Nucleus accumbens (tissue), 56 donors: ENCODE measurements at regions not wholly inside any gene's neighbourhood (a gene's known extent, or its start where the extent isn't known, plus 50 kb on each side); places are given as distances from the start of the nearest gene placed in this dataset.
"Not testable (repeated sequence)": the region's sequence is repeated elsewhere in the genome, so short reads cannot be mapped to it uniquely, and the experiment has no call there.

Source experiments
- DNase-seq, 56 donors: peaks; one replicate each; lab custom pipeline; 2025; lab: John Stamatoyannopoulos, UW

- no peak for DNase-seq
Observed at GRCh38 chr11:87779276-87780067, 395.8 kb downstream of the RAB38 start.

GRCh38 chr11:87778357-87778756 lies 396.9 kb downstream of the RAB38 start:
- peak in 14 of 56 donors; percentile 1 to 26 (median 2) for DNase-seq

DNA sequence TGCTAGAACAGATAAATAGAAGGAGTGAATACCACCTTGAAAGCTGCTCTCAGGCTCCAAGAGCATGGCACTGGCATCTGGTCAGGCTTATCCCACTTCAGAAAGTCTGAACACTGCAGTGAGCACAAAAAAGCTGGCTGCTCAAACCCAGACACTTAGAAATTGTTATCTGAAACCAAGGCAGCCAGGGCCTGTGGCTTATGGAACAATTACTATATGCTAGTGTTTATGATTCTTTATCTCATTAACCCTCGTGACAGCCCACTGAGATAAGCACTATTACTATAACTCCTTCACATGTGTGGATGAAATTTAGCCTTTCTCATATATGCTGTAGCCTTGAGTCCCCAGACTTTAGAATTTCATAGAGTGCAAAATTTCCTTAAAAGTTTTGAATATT lies 400.2 kb downstream of the RAB38 start:
- no peak for DNase-seq

- no peak for DNase-seq
Observed at GRCh38 chr11:87769661-87770060, 405.6 kb downstream of the RAB38 start.

GRCh38 chr11:87767615-87768014 lies 407.6 kb downstream of the RAB38 start:
- DNase-seq = no peak

DNA sequence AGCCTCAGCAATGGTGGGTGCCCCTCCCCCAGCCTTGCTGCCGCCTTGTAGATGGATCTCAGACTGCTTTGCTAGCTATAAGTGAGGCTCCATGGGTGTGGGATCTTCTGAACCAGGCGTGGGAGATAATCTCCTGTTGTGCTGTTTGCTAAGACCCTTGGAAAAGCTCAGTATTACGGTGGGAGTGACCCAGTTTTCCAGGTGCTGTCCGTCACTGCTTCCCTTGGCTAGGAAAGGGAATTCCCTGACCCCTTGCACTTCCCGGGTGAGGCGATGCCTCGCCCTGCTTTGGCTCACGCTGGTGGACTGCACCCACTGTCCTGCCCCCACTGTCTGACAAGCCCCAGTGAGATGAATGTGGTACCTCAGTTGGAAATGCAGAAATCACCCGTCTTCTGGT lies 411.2 kb downstream of the RAB38 start:
- DNase-seq = not testable (repeated sequence)

- DNase-seq = no peak
Observed at GRCh38 chr11:87754685-87755084, 420.6 kb downstream of the RAB38 start.

DNA sequence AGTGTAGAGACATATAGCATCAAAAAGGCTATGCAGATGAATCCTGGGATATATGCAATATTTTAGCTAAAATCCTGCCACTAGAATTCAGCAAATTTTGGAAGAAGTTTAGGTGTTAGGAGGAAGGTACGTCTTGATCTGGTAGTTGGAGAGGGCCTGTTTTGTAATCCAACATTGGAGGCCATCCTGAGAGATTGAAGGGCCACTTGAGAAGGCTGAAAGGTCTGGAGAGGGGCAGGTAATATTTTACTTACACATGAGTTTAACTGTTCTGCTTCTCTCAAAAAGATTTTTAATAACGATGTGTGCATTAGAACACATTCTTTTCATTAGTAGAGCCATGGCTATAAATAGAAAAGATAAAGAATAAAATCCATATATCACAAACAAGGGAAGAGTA lies 422.1 kb downstream of the RAB38 start:
- no peak for DNase-seq

DNA sequence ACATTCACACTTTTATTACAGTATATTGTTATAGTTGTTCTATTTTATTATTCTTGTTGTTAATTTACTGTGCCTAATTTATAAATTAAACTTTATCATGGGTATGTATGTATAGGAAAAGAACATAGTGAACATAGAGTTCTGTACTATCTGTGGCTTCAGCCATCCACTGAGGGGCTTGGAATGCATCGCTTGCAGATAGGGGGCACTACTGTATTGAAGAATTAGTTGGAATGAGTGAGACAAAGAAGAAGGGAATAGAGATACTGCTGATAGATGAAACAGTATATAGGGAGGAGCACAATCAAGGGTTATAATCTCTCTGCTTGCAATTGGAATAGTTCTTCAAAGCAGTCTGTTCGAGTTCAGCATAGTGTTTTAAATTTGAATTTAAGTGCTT lies 432.2 kb downstream of the RAB38 start:
- no peak for DNase-seq

DNA sequence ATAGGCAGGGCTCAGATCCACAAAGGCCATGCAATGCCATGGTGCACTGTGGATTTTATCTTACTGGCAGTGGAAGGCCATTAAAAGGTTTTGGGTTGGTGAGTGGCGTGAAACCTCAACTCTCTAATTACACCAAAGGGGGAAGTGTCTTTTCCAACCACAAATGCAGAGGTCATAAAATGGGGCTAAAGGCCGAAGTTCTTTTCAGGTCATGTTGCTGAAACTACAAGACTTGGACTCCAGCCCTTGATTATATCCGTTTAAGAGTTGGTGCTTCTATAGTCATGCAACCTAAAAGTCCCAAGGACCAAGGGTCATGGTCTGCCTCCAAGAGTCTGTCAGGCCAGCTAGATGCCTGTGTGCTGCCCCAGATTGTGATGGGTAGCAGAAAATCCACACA lies 434.3 kb downstream of the RAB38 start:
- no peak for DNase-seq

- no peak for DNase-seq
Observed at GRCh38 chr11:87740451-87740850, 434.8 kb downstream of the RAB38 start.

DNA sequence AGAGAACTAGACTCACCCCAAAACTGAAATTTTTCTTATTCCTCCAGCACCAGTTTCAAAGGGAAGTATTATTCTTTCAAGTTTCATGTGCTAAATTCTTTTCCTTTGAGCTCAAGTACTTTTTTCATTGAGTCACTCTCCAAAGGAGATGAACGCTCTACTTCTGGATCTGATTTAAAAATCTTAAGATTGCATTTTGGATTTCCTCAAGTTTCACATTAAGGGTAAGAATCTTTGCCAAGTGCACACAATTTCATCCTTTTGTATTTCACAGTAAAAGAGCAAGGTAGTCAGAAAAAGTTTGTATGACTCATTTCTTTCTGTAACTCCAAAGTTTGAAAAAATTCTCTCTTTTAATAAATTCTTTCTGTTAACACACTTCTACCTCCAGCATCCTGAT lies 435.5 kb downstream of the RAB38 start:
- no peak for DNase-seq

DNA sequence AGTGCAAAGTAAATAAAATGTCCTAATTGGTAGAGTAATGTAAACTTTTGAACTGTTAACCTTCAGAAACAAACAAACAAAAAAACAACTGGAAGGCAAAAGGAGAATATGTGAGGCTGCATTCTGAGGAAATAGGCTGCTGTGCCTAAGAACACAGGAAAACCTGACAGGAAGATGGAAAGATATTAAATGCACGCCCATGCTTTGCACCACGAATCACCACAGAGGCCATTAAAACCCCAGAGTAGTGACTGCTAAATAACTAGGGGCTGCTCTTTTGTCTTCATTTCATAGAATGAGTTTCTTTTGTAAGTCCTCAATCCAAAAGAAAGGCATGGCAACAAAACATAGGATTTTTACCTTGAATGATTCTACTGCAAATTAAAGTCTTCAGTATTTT lies 436.0 kb downstream of the RAB38 start:
- no peak for DNase-seq

GRCh38 chr11:87736928-87737327 lies 438.3 kb downstream of the RAB38 start:
- DNase-seq = no peak

- no peak for DNase-seq
Observed at GRCh38 chr11:87726506-87726905, 448.7 kb downstream of the RAB38 start.

DNA sequence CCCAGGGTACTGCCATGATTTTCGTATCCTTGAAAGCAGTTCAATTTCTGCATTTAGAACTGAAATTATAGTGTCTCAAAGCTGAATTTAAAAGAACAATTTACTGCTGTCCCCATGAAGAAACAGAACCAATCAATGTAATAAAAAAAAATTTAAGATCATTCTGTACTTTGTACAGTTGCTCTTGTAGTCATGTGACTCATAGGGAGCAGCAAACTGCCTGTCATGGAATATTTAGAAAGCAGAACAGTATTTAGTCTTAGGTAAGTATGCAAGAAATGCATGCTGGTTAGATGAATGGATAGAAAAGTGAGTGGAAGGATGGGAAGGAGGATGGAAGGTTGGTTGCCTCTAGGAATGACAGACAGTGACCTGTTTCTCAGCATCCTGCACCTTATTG lies 450.9 kb downstream of the RAB38 start:
- no peak for DNase-seq

- DNase-seq = peak in 5 of 56 donors; percentile 0 to 15 (median 1)
Observed at GRCh38 chr11:87722756-87723565, 452.3 kb downstream of the RAB38 start.

GRCh38 chr11:87719326-87720073 lies 455.7 kb downstream of the RAB38 start:
- peak in 3 of 56 donors; percentile 2 to 5 (median 4) for DNase-seq

DNA sequence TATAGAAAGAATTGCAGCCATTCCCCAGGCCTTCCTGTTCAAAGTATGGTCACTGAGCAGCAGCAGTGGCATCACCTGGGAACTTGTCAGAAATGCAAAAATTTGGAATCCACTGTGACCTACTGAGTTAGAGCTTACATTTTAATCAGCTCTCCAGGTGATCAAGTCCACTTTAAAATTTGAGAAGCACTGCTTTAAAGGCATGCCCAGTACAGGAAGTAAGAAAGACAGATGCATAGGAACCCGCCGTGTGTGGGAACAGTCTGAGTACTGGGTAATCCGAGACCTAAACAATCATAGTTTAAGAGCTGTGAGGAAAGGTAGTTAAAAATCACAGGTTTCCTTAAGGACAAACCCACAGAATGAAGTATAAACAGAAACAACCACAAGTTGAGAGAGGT lies 462.4 kb downstream of the RAB38 start:
- no peak for DNase-seq

DNA sequence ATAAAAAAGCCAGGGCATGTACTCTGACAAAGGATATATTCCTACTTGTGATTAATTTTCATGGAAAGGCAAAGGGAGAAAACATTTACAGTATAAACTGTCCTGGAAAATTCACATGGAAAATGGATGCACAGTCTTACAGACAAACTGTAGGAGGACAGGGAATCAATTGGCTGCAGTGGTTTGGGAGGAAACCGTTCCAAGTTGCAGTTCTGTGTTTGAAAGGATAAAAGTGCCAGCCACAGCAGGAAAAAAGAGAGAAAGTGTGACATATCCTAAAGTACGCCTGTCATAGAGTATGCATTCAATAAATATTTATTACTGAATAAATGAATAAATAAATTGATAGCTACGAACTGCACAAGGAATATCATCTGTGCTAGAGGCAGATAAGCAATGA lies 462.9 kb downstream of the RAB38 start:
- no peak for DNase-seq

- not testable (repeated sequence) for DNase-seq
Observed at GRCh38 chr11:87703589-87703988, 471.7 kb downstream of the RAB38 start.
